IMR-90 (cell line): ENCODE measurements at regions not wholly inside any gene's neighbourhood (a gene's known extent, or its start where the extent isn't known, plus 50 kb on each side); places are given as distances from the start of the nearest gene placed in this dataset.

Experiments used
- ATAC-seq: fragments of 200-7000 bp; cut with Tn5 transposase; 2 replicates; pipeline ENCODE4 v1.9.1; 2020; ENCODE audit warnings: low read depth, mild to moderate bottlenecking, moderate library complexity
- BruUV-seq: library from RNA; stranded (reverse); fragments of 400-500 nt; replicated peaks from 2 replicates; lab custom pipeline; 2021; lab: Mats Ljungman, UMichigan
- CTCF ChIA-PET: fragments of 300-600 bp; formaldehyde crosslinking; extraction: SDS; loops from one replicate; lab custom pipeline; 2021; ENCODE audit warnings: antibody characterized with exemption; lab: Yijun Ruan, JAX
- POLR2A ChIA-PET: fragments of 300-600 bp; sonication (Branson Sonifier 250); formaldehyde crosslinking; loops from one replicate; lab custom pipeline; 2022; ENCODE audit warnings: antibody characterized with exemption; ENCODE audit not compliant: unreplicated experiment; lab: Charles Lee
- DNase-seq: peaks from one replicate; pipeline ENCODE4 v3.0.0; 2013
- H2AFZ ChIP-seq: replicated peaks from 2 replicates; pipeline ENCODE3; 2013; ENCODE audit warnings: low read length, mild to moderate bottlenecking; ENCODE audit not compliant: poor library complexity
- H2AK5ac ChIP-seq: 2 replicates; pipeline ENCODE4 v1.6.1; 2013; ENCODE audit warnings: low read depth, low read length, inconsistent platforms
- H2AK9ac ChIP-seq: replicated peaks from 2 replicates; pipeline ENCODE3; 2013; ENCODE audit warnings: mild to moderate bottlenecking, low read depth, low read length, moderate library complexity; ENCODE audit not compliant: poor library complexity
- H2BK120ac ChIP-seq: 2 replicates; pipeline ENCODE4 v1.6.1; 2013; ENCODE audit warnings: low read depth, low read length, inconsistent platforms
- H2BK15ac ChIP-seq: 3 replicates; pipeline ENCODE4 v1.6.1; 2013; ENCODE audit warnings: low read depth, low read length, inconsistent platforms
- H2BK20ac ChIP-seq: 2 replicates; pipeline ENCODE4 v1.6.1; 2013; ENCODE audit warnings: low read depth, mild to moderate bottlenecking, inconsistent platforms, low read length, moderate library complexity
- H2BK5ac ChIP-seq: 2 replicates; pipeline ENCODE4 v1.6.1; 2013; ENCODE audit warnings: mild to moderate bottlenecking, low read depth, low read length, inconsistent platforms; ENCODE audit not compliant: poor library complexity, severe bottlenecking
- H3K14ac ChIP-seq: replicated peaks from 2 replicates; pipeline ENCODE4 v1.6.1; 2013; ENCODE audit warnings: low read depth, low read length, inconsistent platforms
- H3K18ac ChIP-seq: 2 replicates; pipeline ENCODE4 v1.6.1; 2013; ENCODE audit warnings: low read depth, low read length, control low read depth
- H3K23ac ChIP-seq: 2 replicates; pipeline ENCODE4 v1.6.1; 2013; ENCODE audit warnings: low read depth, low read length, inconsistent platforms
- H3K27ac ChIP-seq: 2 replicates; pipeline ENCODE4 v1.5.1; 2013; ENCODE audit warnings: mild to moderate bottlenecking, control low read depth, low read length; ENCODE audit not compliant: insufficient read depth
- H3K27me3 ChIP-seq: 2 replicates; pipeline ENCODE4 v1.6.1; 2013; ENCODE audit warnings: low read length; ENCODE audit not compliant: control insufficient read depth, insufficient read depth
- H3K36me3 ChIP-seq: 2 replicates; pipeline ENCODE4 v1.6.1; 2013; ENCODE audit warnings: low read length, mixed read lengths; ENCODE audit not compliant: control insufficient read depth, insufficient read depth
- H3K4ac ChIP-seq: 2 replicates; pipeline ENCODE4 v1.6.1; 2013; ENCODE audit warnings: low read depth, low read length, inconsistent platforms
- H3K4me1 ChIP-seq: 2 replicates; pipeline ENCODE4 v1.6.1; 2013; ENCODE audit warnings: low read length, mixed read lengths; ENCODE audit not compliant: control insufficient read depth, insufficient read depth
- H3K4me2 ChIP-seq: 2 replicates; pipeline ENCODE4 v1.6.1; 2013; ENCODE audit warnings: low read depth, mild to moderate bottlenecking, control low read depth, low read length, moderate library complexity
- H3K4me3 ChIP-seq: 2 replicates; pipeline ENCODE4 v1.5.1; 2013; ENCODE audit warnings: low read depth, mild to moderate bottlenecking, control low read depth, low read length, moderate library complexity; ENCODE audit not compliant: insufficient read depth
- H3K56ac ChIP-seq: 2 replicates; pipeline ENCODE4 v1.6.1; 2013; ENCODE audit warnings: low read length, inconsistent platforms; ENCODE audit not compliant: insufficient read depth; ENCODE audit errors: extremely low read depth
- H3K79me1 ChIP-seq, 2 experiments: 2 replicates each; pipeline ENCODE4 v1.6.1; 2013; ENCODE audit warnings: low read length in 2 of 2, inconsistent platforms in 1 of 2, low read depth in 1 of 2
- H3K9ac ChIP-seq: 2 replicates; pipeline ENCODE4 v1.6.1; 2013; ENCODE audit warnings: low read depth, low read length, control low read depth
- H3K9me1 ChIP-seq: 2 replicates; pipeline ENCODE4 v1.6.1; 2013; ENCODE audit warnings: low read length, inconsistent platforms; ENCODE audit not compliant: insufficient read depth
- H3K9me3 ChIP-seq: 2 replicates; pipeline ENCODE4 v1.6.1; 2013; ENCODE audit warnings: low read length; ENCODE audit not compliant: control insufficient read depth, insufficient read depth
- H4K20me1 ChIP-seq: 2 replicates; pipeline ENCODE4 v1.6.1; 2013; ENCODE audit warnings: low read length, inconsistent platforms; ENCODE audit not compliant: insufficient read depth
- H4K5ac ChIP-seq: 2 replicates; pipeline ENCODE4 v1.6.1; 2013; ENCODE audit warnings: mild to moderate bottlenecking, low read depth, low read length, control low read depth
- H4K8ac ChIP-seq, 2 experiments: 2 replicates each; pipeline ENCODE4 v1.6.1; 2013; ENCODE audit warnings: low read depth in 2 of 2, low read length in 2 of 2, control low read depth in 1 of 2, inconsistent platforms in 1 of 2
- H4K91ac ChIP-seq: 2 replicates; pipeline ENCODE4 v1.6.1; 2013; ENCODE audit warnings: low read depth, low read length, inconsistent platforms; ENCODE audit not compliant: insufficient read depth
- BHLHE40 ChIP-seq: fragments of 150-350 bp; IDR thresholded peaks from 2 replicates; pipeline ENCODE4 v1.6.1; 2016; ENCODE audit warnings: mild to moderate bottlenecking, low read depth, low read length
- CEBPB ChIP-seq: IDR thresholded peaks from 2 replicates; pipeline ENCODE4 v1.6.1; 2012; ENCODE audit warnings: low read depth, low read length, improper control_type of control experiment
- CHD1 ChIP-seq: IDR thresholded peaks from 2 replicates; pipeline ENCODE4 v1.6.1; 2012; ENCODE audit warnings: low read depth, low read length, improper control_type of control experiment
- CTCF ChIP-seq: conservative IDR thresholded peaks from 2 replicates; pipeline ENCODE4 v1.5.1; 2012; ENCODE audit warnings: mild to moderate bottlenecking, low read depth, low read length, improper control_type of control experiment
- ELK1 ChIP-seq: fragments of 150-350 bp; IDR thresholded peaks from 2 replicates; pipeline ENCODE4 v1.6.1; 2016; ENCODE audit warnings: low read depth, mild to moderate bottlenecking, low read length, moderate library complexity, borderline replicate concordance
- FOS ChIP-seq: fragments of 150-350 bp; IDR thresholded peaks from 2 replicates; pipeline ENCODE4 v1.6.1; 2016; ENCODE audit warnings: low read depth, low read length
- MAFK ChIP-seq: IDR thresholded peaks from 2 replicates; pipeline ENCODE4 v1.6.1; 2012; ENCODE audit warnings: low read depth, low read length, improper control_type of control experiment
- MAZ ChIP-seq: IDR thresholded peaks from 2 replicates; pipeline ENCODE4 v1.6.1; 2012; ENCODE audit warnings: low read depth, mild to moderate bottlenecking, low read length, improper control_type of control experiment, moderate library complexity, borderline replicate concordance
- MXI1 ChIP-seq: IDR thresholded peaks from 2 replicates; pipeline ENCODE4 v1.6.1; 2012; ENCODE audit warnings: low read depth, mild to moderate bottlenecking, low read length, moderate library complexity, borderline replicate concordance
- NFE2L2 ChIP-seq: fragments of 150-350 bp; IDR thresholded peaks from 2 replicates; pipeline ENCODE4 v1.6.1; 2016; ENCODE audit warnings: low read depth, mild to moderate bottlenecking, low read length
- POLR2A ChIP-seq: IDR thresholded peaks from 2 replicates; pipeline ENCODE4 v1.6.1; 2012; ENCODE audit warnings: mild to moderate bottlenecking, low read depth, low read length
- RAD21 ChIP-seq: IDR thresholded peaks from 2 replicates; pipeline ENCODE4 v1.6.1; 2012; ENCODE audit warnings: low read length, improper control_type of control experiment
- RCOR1 ChIP-seq: IDR thresholded peaks from 2 replicates; pipeline ENCODE4 v1.6.1; 2012; ENCODE audit warnings: mild to moderate bottlenecking, low read length, improper control_type of control experiment; ENCODE audit not compliant: insufficient replicate concordance
- RFX5 ChIP-seq: IDR thresholded peaks from 2 replicates; pipeline ENCODE4 v1.8.0; 2012; ENCODE audit warnings: low read depth, mild to moderate bottlenecking, low read length, moderate library complexity
- SMC3 ChIP-seq: fragments of 150-350 bp; IDR thresholded peaks from 2 replicates; pipeline ENCODE4 v1.6.1; 2016; ENCODE audit warnings: low read depth, mild to moderate bottlenecking, antibody characterized with exemption, low read length, moderate library complexity
- USF2 ChIP-seq: fragments of 150-350 bp; IDR thresholded peaks from 2 replicates; pipeline ENCODE4 v1.6.1; 2017; ENCODE audit warnings: mild to moderate bottlenecking, antibody characterized with exemption, low read length, low read depth
- WGBS, 2 experiments: methylation state at CpG; one replicate each; pipeline versions ENCODE4 v1.1.5 to v1.1.7; 2013; ENCODE audit warnings: missing lambda C conversion rate in 2 of 2; ENCODE audit not compliant: insufficient read length in 1 of 2; ENCODE audit errors: extremely low coverage in 2 of 2; 5-methylcytosine and 5-hydroxymethylcytosine counted together
- dilution Hi-C: fragments of 300-500 bp; cut with HindIII; formaldehyde crosslinking; loops from one replicate; pipeline ENCODE4 v1.14.3; 2018; ENCODE audit warnings: low sequenced_read_pairs; ENCODE audit not compliant: unreplicated experiment
- in situ Hi-C: fragments of 300-500 bp; cut with MboI; formaldehyde crosslinking; loops from 3 replicates; pipeline ENCODE4 v1.14.3; 2019; ENCODE audit warnings: low sequenced_read_pairs, inconsistent platforms, mixed read lengths
- intact Hi-C: fragments of 100-400 bp; cut with micrococcal nuclease; formaldehyde crosslinking; loops from 2 replicates; pipeline ENCODE4 v1.10.0; 2022

- H3K27ac ChIP-seq = no peak overlapping the region
- no peaks in the 10 kb centered on the region for H3K4me1 ChIP-seq
- no peaks in the 10 kb centered on the region for H3K79me1 ChIP-seq
- intact Hi-C loops = no loop called here
- no peak overlapping the region for H4K5ac ChIP-seq
- in situ Hi-C loops = no loop called here
- H4K91ac ChIP-seq = no peak overlapping the region
- no peak overlapping the region for H3K56ac ChIP-seq
- H2AK5ac ChIP-seq = no peak overlapping the region
- no peak overlapping the region for H3K18ac ChIP-seq
- dilution Hi-C loops = no loop called here
- H3K9me3 ChIP-seq = peaks cover 5% of the 10 kb centered on the region
- no peak overlapping the region for H2BK15ac ChIP-seq
- no peak overlapping the region for H3K4me2 ChIP-seq
- no peak overlapping the region for H3K4me3 ChIP-seq
- ChIA-PET POLR2A (interaction anchor here (0.6 kb wide), 1 partner anchor 1271 kb away, joined by 3 read pairs; no protein-coding TSS in a partner anchor), CTCF (interaction anchor here (0.6 kb wide), 1 partner anchor 283 kb away, joined by 3 read pairs; no protein-coding TSS in a partner anchor)
- no peaks in the 10 kb centered on the region for H3K36me3 ChIP-seq
- H2BK120ac ChIP-seq = no peak overlapping the region
- no peaks in the 10 kb centered on the region for H3K27me3 ChIP-seq
- ATAC-seq (no peak), DNase-seq (no peak)
- no peak overlapping the region for H2AK9ac ChIP-seq
- no peak overlapping the region for H2AFZ ChIP-seq
- no peaks in the 10 kb centered on the region for H3K9me1 ChIP-seq
- BruUV-seq = no TSS peak
- no peak overlapping the region for H4K8ac ChIP-seq
- H3K14ac ChIP-seq = no peak overlapping the region
- no peaks in the 10 kb centered on the region for H4K20me1 ChIP-seq
- H3K4ac ChIP-seq = no peak overlapping the region
- TF ChIP-seq RFX5 (no peak), CEBPB (no peak), NFE2L2 (no peak), FOS (no peak), MAFK (no peak), CHD1 (no peak), RAD21 (no peak), SMC3 (no peak), CTCF (no peak), RCOR1 (no peak), ELK1 (no peak), BHLHE40 (no peak), USF2 (no peak), MAZ (no peak), POLR2A (no peak), MXI1 (no peak)
- H2BK20ac ChIP-seq = no peak overlapping the region
- WGBS, 2 experiments = 81% methylated on average over 6 of the region's 7 CpGs; no CpG with 5 or more reads in 1 of the 2 experiments
- H3K23ac ChIP-seq = no peak overlapping the region
- H3K9ac ChIP-seq = no peak overlapping the region
- H2BK5ac ChIP-seq = no peak overlapping the region
Measured at GRCh38 chr6:8335896-8336295, 99.4 kb downstream of the SLC35B3 start.
